ENCODE measurements at regions not wholly inside any gene's neighbourhood (a gene's known extent, or its start where the extent isn't known, plus 50 kb on each side); places are given as distances from the start of the nearest gene placed in this dataset.
"Not testable (repeated sequence)": the region's sequence is repeated elsewhere in the genome, so short reads cannot be mapped to it uniquely, and the experiment has no call there.

DNA sequence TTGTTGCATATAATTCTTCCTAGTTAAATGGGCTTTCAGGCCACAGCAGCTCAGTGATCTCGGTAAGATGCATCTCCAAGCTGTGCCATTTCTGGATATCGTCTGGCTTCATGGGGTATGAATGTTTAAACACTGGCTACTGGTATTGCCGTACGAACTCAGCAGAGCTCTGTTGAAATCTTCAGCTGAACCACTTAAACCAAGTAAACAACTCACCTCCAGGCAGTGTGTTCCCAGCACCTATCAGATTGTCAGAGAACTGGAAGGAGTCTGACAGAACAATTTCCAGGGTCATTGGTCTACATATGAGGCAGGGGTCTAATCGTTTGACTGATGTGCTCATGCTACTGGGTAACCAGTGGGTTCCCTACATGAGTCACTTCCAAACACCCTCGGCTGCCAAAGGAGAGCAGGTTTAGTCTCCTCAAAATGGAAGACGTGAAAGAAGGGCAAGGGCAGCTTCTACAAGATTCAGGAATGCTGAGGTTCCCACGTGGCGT lies 93.2 kb upstream of the BMAL1 start:
- Mint-ChIP-seq H3K4me3 (ENCODE audit: low read depth, unreplicated experiment) (no peak overlapping the region), H3K27me3 (ENCODE audit: unreplicated experiment) (no peaks in the 10 kb centered on the region), H3K9me3 (ENCODE audit: low read depth, unreplicated experiment) (peaks cover 6% of the 10 kb centered on the region), H3K4me1 (ENCODE audit: low read depth, unreplicated experiment) (no peaks in the 10 kb centered on the region), H3K36me3 (ENCODE audit: insufficient read depth, unreplicated experiment) (no peaks in the 10 kb centered on the region), H3K27ac (ENCODE audit: unreplicated experiment) (no peak overlapping the region)
- no peak for DNase-seq
- CTCF ChIA-PET = interaction anchor here (1.3 kb wide), 1 partner anchor 220 kb away, joined by 9 read pairs; no protein-coding TSS in a partner anchor
- no TSS peak for BruUV-seq (replicated peaks)
- no peak for TF ChIP-seq CTCF (IDR thresholded peaks at IDR 0.05; ENCODE audit: unreplicated experiment)
- intact Hi-C loops (cut with micrococcal nuclease; ENCODE audit: unreplicated experiment) = loop anchor here (10.0 kb wide), 1 partner anchor 170 kb away; no protein-coding TSS in a partner anchor

- CTCF ChIA-PET = no interaction called here
- BruUV-seq (replicated peaks) = no TSS peak
- H3K36me3 Mint-ChIP-seq (ENCODE audit: insufficient read depth, unreplicated experiment) = no peaks in the 10 kb centered on the region
- no peak overlapping the region for H3K4me3 Mint-ChIP-seq (ENCODE audit: low read depth, unreplicated experiment)
- intact Hi-C loops (cut with micrococcal nuclease; ENCODE audit: unreplicated experiment) = loop anchor here (10.0 kb wide), 1 partner anchor 173 kb away; no protein-coding TSS in a partner anchor
- TF ChIP-seq CTCF (IDR thresholded peaks at IDR 0.05; ENCODE audit: unreplicated experiment) = no peak
- no peaks in the 10 kb centered on the region for H3K27me3 Mint-ChIP-seq (ENCODE audit: unreplicated experiment)
- H3K9me3 Mint-ChIP-seq (ENCODE audit: low read depth, unreplicated experiment) = peaks cover 9% of the 10 kb centered on the region
- no peak for DNase-seq
- no peaks in the 10 kb centered on the region for H3K4me1 Mint-ChIP-seq (ENCODE audit: low read depth, unreplicated experiment)
- H3K27ac Mint-ChIP-seq (ENCODE audit: unreplicated experiment) = no peak overlapping the region
These were observed 89.4 kb upstream of the BMAL1 start for GRCh38 chr11:13188179-13188578.

DNA sequence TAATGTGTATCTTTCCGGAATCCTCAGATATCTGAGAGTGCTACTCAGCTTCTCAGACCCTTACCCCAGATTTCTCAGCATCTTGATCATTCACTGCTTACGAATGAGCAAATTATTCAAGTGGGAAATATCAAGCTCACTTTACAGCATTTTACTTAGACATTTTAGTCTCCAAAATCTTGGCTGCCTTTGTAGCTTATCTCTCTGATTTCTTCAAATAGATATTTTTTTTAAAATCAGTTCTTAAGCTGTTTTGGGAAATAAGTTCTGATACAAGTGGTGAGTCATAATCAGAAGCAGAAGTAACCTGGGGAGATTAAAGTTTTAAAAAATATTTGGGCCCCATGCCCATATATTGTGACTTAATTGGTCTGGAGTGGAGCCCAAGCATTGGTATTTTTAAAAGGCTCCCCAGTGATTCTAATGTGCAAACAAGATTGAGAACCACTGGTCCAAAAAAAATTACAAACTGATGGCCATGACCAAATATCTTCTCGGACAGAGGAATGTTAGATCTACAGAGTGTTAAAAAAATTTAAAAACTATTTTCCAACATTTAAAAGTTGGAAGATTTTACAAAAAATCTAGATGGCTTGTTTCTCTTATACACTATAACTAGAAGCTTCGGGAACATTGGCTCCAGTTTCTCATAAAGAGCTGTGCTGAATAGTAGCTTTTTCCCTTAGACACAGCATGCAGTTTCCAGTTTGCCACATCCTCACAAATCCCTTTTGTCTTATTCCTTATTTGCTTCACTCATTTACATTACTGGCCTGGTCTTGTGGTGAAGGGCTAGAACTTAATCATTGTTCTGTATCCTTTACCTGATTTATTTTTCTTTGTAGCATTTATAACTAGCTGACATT lies 87.8 kb upstream of the BMAL1 start:
- CTCF ChIA-PET = interaction anchor here (0.6 kb wide), 1 partner anchor 973 kb away, joined by 3 read pairs; no protein-coding TSS in a partner anchor

DNA sequence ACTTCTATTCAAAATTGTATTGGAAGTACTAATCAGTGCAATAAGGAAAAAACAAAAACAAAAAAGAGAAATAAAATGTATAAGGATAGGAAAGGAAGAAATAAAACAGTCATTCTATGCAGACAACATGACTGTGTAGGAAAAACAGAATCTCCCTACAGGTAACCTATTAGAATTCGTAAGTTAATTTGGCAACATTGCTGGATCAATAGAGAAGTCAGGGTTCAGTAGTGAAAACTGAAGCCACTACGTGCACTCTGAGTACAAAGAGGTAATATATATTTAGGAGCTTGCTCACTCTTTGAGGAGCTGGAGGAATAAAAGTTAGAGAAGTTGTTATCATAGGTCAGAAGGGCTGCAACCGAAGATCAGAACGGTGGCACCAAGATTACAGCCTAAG lies 84.0 kb upstream of the BMAL1 start:
- H3K4me3 Mint-ChIP-seq (ENCODE audit: low read depth, unreplicated experiment) = no peak overlapping the region
- H3K9me3 Mint-ChIP-seq (ENCODE audit: low read depth, unreplicated experiment) = peaks cover 8% of the 10 kb centered on the region

More for the DNA sequence above, 87.8 kb upstream of the BMAL1 start:
- H3K27me3 Mint-ChIP-seq (ENCODE audit: unreplicated experiment) = no peaks in the 10 kb centered on the region
- H3K27ac Mint-ChIP-seq (ENCODE audit: unreplicated experiment) = no peak overlapping the region
- H3K9me3 Mint-ChIP-seq (ENCODE audit: low read depth, unreplicated experiment) = peaks cover 9% of the 10 kb centered on the region
- intact Hi-C loops (cut with micrococcal nuclease; ENCODE audit: unreplicated experiment) = loop anchor here (10.0 kb wide), 1 partner anchor 175 kb away; no protein-coding TSS in a partner anchor
- H3K4me1 Mint-ChIP-seq (ENCODE audit: low read depth, unreplicated experiment) = no peaks in the 10 kb centered on the region
- BruUV-seq (replicated peaks) = no TSS peak
- DNase-seq = no peak
- H3K4me3 Mint-ChIP-seq (ENCODE audit: low read depth, unreplicated experiment) = no peak overlapping the region
- TF ChIP-seq CTCF (IDR thresholded peaks at IDR 0.05; ENCODE audit: unreplicated experiment) = no peak
- H3K36me3 Mint-ChIP-seq (ENCODE audit: insufficient read depth, unreplicated experiment) = no peaks in the 10 kb centered on the region

DNA sequence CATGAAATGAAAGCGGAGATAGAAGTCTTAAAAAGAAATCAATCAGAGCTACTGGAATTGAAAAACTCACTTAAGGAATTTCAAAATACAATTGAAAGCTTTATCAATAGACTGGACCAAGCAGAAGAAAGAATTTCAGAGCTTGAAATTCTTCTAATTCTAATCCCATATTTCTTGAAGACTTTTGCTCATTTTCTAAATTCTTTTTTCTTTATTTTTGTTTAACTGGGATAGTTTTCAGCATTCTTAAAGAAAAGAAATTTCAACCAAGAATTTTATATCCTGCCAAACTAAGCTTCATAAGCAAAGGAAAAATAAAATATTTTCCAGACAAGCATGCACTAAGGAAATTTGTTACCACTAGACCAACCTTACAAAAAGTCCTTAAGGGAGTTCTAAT lies 80.2 kb upstream of the BMAL1 start:
- CTCF ChIA-PET; BruUV-seq (replicated peaks): not testable (repeated sequence)

More for the DNA sequence above, 84.0 kb upstream of the BMAL1 start:
- BruUV-seq (replicated peaks) = no TSS peak
- H3K27me3 Mint-ChIP-seq (ENCODE audit: unreplicated experiment) = no peaks in the 10 kb centered on the region
- intact Hi-C loops (cut with micrococcal nuclease; ENCODE audit: unreplicated experiment) = no loop called here
- CTCF ChIA-PET = interaction anchor here (0.7 kb wide), 1 partner anchor 274 kb away, joined by 4 read pairs; no protein-coding TSS in a partner anchor
- no peaks in the 10 kb centered on the region for H3K36me3 Mint-ChIP-seq (ENCODE audit: insufficient read depth, unreplicated experiment)
- no peak for TF ChIP-seq CTCF (IDR thresholded peaks at IDR 0.05; ENCODE audit: unreplicated experiment)
- H3K27ac Mint-ChIP-seq (ENCODE audit: unreplicated experiment) = no peak overlapping the region
- DNase-seq = no peak
- no peaks in the 10 kb centered on the region for H3K4me1 Mint-ChIP-seq (ENCODE audit: low read depth, unreplicated experiment)

More for the DNA sequence above, 80.2 kb upstream of the BMAL1 start:
- H3K36me3 Mint-ChIP-seq (ENCODE audit: insufficient read depth, unreplicated experiment); H3K27ac Mint-ChIP-seq (ENCODE audit: unreplicated experiment); DNase-seq; H3K9me3 Mint-ChIP-seq (ENCODE audit: low read depth, unreplicated experiment); H3K4me3 Mint-ChIP-seq (ENCODE audit: low read depth, unreplicated experiment); H3K27me3 Mint-ChIP-seq (ENCODE audit: unreplicated experiment); intact Hi-C loops (cut with micrococcal nuclease; ENCODE audit: unreplicated experiment); H3K4me1 Mint-ChIP-seq (ENCODE audit: low read depth, unreplicated experiment): not testable (repeated sequence)
